A673 (cell line): ENCODE measurements at regions not wholly inside any gene's neighbourhood (a gene's known extent, or its start where the extent isn't known, plus 50 kb on each side); places are given as distances from the start of the nearest gene placed in this dataset.

ENCODE experiments used
- BruUV-seq: library from RNA; stranded (reverse); fragments of 400-500 nt; replicated peaks from 2 replicates; lab custom pipeline; 2021; lab: Mats Ljungman, UMichigan
- CTCF ChIA-PET: fragments of 300-600 bp; sonication (Branson Sonifier 250); formaldehyde crosslinking; loops from one replicate; lab custom pipeline; 2022; ENCODE audit warnings: antibody characterized with exemption; lab: Charles Lee
- POLR2A ChIA-PET: fragments of 300-600 bp; sonication (Branson Sonifier 250); formaldehyde crosslinking; loops from one replicate; lab custom pipeline; 2022; ENCODE audit warnings: antibody characterized with exemption; ENCODE audit not compliant: low non-redundant PET; lab: Charles Lee
- DNase-seq: peaks from one replicate; pipeline ENCODE4 v3.0.0-alpha.2; 2015; ENCODE audit warnings: low spot score
- H3K27ac ChIP-seq: fragments of 200-600 bp; sonication (generic); 2 replicates; pipeline ENCODE4 v1.5.1; 2016; ENCODE audit warnings: mixed run types, low read depth, mild to moderate bottlenecking, mixed read lengths, antibody characterized with exemption, low read length; ENCODE audit not compliant: poor library complexity, severe bottlenecking
- H3K27me3 ChIP-seq: fragments of 200-600 bp; sonication (generic); replicated peaks from 2 replicates; pipeline ENCODE4 v1.6.1; 2017; ENCODE audit warnings: mixed run types, low read depth, mild to moderate bottlenecking, mixed read lengths, antibody characterized with exemption, low read length; ENCODE audit not compliant: insufficient read depth, poor library complexity
- H3K36me3 ChIP-seq: fragments of 200-600 bp; sonication (generic); 2 replicates; pipeline ENCODE4 v1.6.1; 2016; ENCODE audit warnings: mixed run types, mild to moderate bottlenecking, mixed read lengths, antibody characterized with exemption, low read length; ENCODE audit not compliant: insufficient read depth, poor library complexity, severe bottlenecking
- H3K4me1 ChIP-seq: fragments of 200-600 bp; sonication (generic); 2 replicates; pipeline ENCODE4 v1.6.1; 2017; ENCODE audit warnings: mixed run types, mild to moderate bottlenecking, mixed read lengths, antibody characterized with exemption, low read length; ENCODE audit not compliant: insufficient read depth, poor library complexity, severe bottlenecking
- H3K4me3 ChIP-seq: fragments of 200-600 bp; sonication (generic); 2 replicates; pipeline ENCODE4 v1.5.1; 2016; ENCODE audit warnings: low read depth, mixed run types, mild to moderate bottlenecking, mixed read lengths, low read length; ENCODE audit not compliant: poor library complexity, severe bottlenecking
- H3K9me3 ChIP-seq: fragments of 200-600 bp; sonication (generic); 2 replicates; pipeline ENCODE4 v1.6.1; 2016; ENCODE audit warnings: mixed run types, low read depth, mild to moderate bottlenecking, mixed read lengths, antibody characterized with exemption, low read length; ENCODE audit not compliant: poor library complexity, severe bottlenecking
- CTCF ChIP-seq: fragments of 300-800, 200-600 bp; sonication (generic); conservative IDR thresholded peaks from 2 replicates; pipeline ENCODE4 v1.5.1; 2017; ENCODE audit warnings: low read depth, mild to moderate bottlenecking, antibody characterized with exemption, low read length, moderate library complexity, mixed read lengths
- EZH2 ChIP-seq: fragments of 200-600 bp; sonication (generic); IDR thresholded peaks from 2 replicates; pipeline ENCODE4 v1.6.1; 2017; ENCODE audit warnings: borderline replicate concordance, low read depth, mild to moderate bottlenecking, mixed read lengths, antibody characterized with exemption, low read length; ENCODE audit not compliant: poor library complexity, severe bottlenecking
- intact Hi-C: fragments of 100-400 bp; cut with micrococcal nuclease; formaldehyde crosslinking; loops from one replicate; pipeline ENCODE4 v1.10.0; 2022; ENCODE audit not compliant: unreplicated experiment

- H3K27me3 ChIP-seq: no peaks in the 10 kb centered on the region
- H3K36me3 ChIP-seq: no peaks in the 10 kb centered on the region
- peak; percentile 14 for DNase-seq
- intact Hi-C loops: no loop called here
- H3K9me3 ChIP-seq: no peaks in the 10 kb centered on the region
- TF ChIP-seq EZH2: no peak
- no peak for TF ChIP-seq CTCF
- no peak overlapping the region for H3K27ac ChIP-seq
- no TSS peak for BruUV-seq
- ChIA-PET CTCF (no interaction called here), POLR2A (no interaction called here)
- no peaks in the 10 kb centered on the region for H3K4me1 ChIP-seq
- H3K4me3 ChIP-seq: no peak overlapping the region
Observed at GRCh38 chrX:13397878-13398818, 78.3 kb upstream of the ATXN3L start.

- DNase-seq: no peak
- Histone ChIP-seq H3K27ac (no peak overlapping the region), H3K4me1 (no peaks in the 10 kb centered on the region), H3K4me3 (no peak overlapping the region), H3K9me3 (no peaks in the 10 kb centered on the region), H3K36me3 (no peaks in the 10 kb centered on the region), H3K27me3 (no peaks in the 10 kb centered on the region)
- ChIA-PET CTCF (no interaction called here), POLR2A (no interaction called here)
- no TSS peak for BruUV-seq
- TF ChIP-seq EZH2 (no peak), CTCF (no peak)
- intact Hi-C loops: no loop called here
Observed at GRCh38 chrX:13396924-13397323, 77.1 kb upstream of the ATXN3L start.

GRCh38 chrX:13389501-13389900, 69.6 kb upstream of the ATXN3L start:
- POLR2A ChIA-PET: no interaction called here
- Histone ChIP-seq H3K4me1 (peaks cover 9% of the 10 kb centered on the region), H3K36me3 (no peaks in the 10 kb centered on the region), H3K27me3 (no peaks in the 10 kb centered on the region), H3K4me3 (no peak overlapping the region), H3K9me3 (no peaks in the 10 kb centered on the region), H3K27ac (no peak overlapping the region)
- CTCF ChIA-PET: no interaction called here
- TF ChIP-seq EZH2 (no peak), CTCF (no peak)
- BruUV-seq: no TSS peak
- intact Hi-C loops: no loop called here
- DNase-seq: no peak
